CD4-positive, alpha-beta T cell treated with Interleukin-17A for 1 hour (primary cell): ENCODE measurements at regions not wholly inside any gene's neighbourhood (a gene's known extent, or its start where the extent isn't known, plus 50 kb on each side); places are given as distances from the start of the nearest gene placed in this dataset.
"Not testable (repeated sequence)": the region's sequence is repeated elsewhere in the genome, so short reads cannot be mapped to it uniquely, and the experiment has no call there.

Experiments used
- DNase-seq: peaks from one replicate; pipeline ENCODE4 v3.0.0-alpha.2; 2020

GRCh38 chr14:89521988-89522387 is 105.0 kb upstream of the FOXN3 start:
- no peak for DNase-seq

- no peak for DNase-seq
Observed at GRCh38 chr14:89519040-89519439, 102.0 kb upstream of the FOXN3 start.

GRCh38 chr14:89516173-89516572 is 99.1 kb upstream of the FOXN3 start:
- no peak for DNase-seq

- DNase-seq = no peak
Observed at GRCh38 chr14:89514601-89515000, 97.6 kb upstream of the FOXN3 start.

GRCh38 chr14:89509891-89510290 is 92.9 kb upstream of the FOXN3 start:
- DNase-seq = no peak

GRCh38 chr14:89508863-89509262 is 91.8 kb upstream of the FOXN3 start:
- DNase-seq = no peak

- DNase-seq = no peak
Observed at GRCh38 chr14:89507926-89508460, 91.0 kb upstream of the FOXN3 start.

GRCh38 chr14:89507521-89507920 is 90.5 kb upstream of the FOXN3 start:
- DNase-seq = no peak

GRCh38 chr14:89506891-89507452 is 89.9 kb upstream of the FOXN3 start:
- DNase-seq = not testable (repeated sequence)

GRCh38 chr14:89504602-89505313 is 87.7 kb upstream of the FOXN3 start:
- peak; percentile 33 for DNase-seq

GRCh38 chr14:89504091-89504490 is 87.1 kb upstream of the FOXN3 start:
- no peak for DNase-seq

- no peak for DNase-seq
Observed at GRCh38 chr14:89503431-89503996, 86.5 kb upstream of the FOXN3 start.

- DNase-seq = no peak
Observed at GRCh38 chr14:89502966-89503365, 85.9 kb upstream of the FOXN3 start.

- DNase-seq = no peak
Observed at GRCh38 chr14:89501381-89501780, 84.3 kb upstream of the FOXN3 start.

GRCh38 chr14:89500303-89500702 is 83.3 kb upstream of the FOXN3 start:
- no peak for DNase-seq

GRCh38 chr14:89498878-89499277 is 81.8 kb upstream of the FOXN3 start:
- no peak for DNase-seq

- DNase-seq = no peak
Observed at GRCh38 chr14:89495718-89496117, 78.7 kb upstream of the FOXN3 start.

- DNase-seq = no peak
Observed at GRCh38 chr14:89493877-89494634, 77.0 kb upstream of the FOXN3 start.

GRCh38 chr14:89493406-89493805 is 76.4 kb upstream of the FOXN3 start:
- no peak for DNase-seq

GRCh38 chr14:89491711-89492381 is 74.8 kb upstream of the FOXN3 start:
- no peak for DNase-seq

- DNase-seq = no peak
Observed at GRCh38 chr14:89490466-89490865, 73.4 kb upstream of the FOXN3 start.

GRCh38 chr14:89489761-89490437 is 72.9 kb upstream of the FOXN3 start:
- no peak for DNase-seq
